ENCODE measurements at regions not wholly inside any gene's neighbourhood (a gene's known extent, or its start where the extent isn't known, plus 50 kb on each side); places are given as distances from the start of the nearest gene placed in this dataset.

- Histone ChIP-seq H3K27me3 (ENCODE audit: control insufficient read depth in 1 of 2, insufficient read depth in 2 of 2, low read length in 2 of 2) (no peaks in the 10 kb centered on the region), H3K4me3 (ENCODE audit: low read length) (no peak overlapping the region), H3K27ac (ENCODE audit: low read depth in 1 of 2, low read length in 2 of 2) (no peak overlapping the region), H3K9me3 (ENCODE audit: control insufficient read depth in 1 of 2, insufficient read depth in 1 of 2, low read length in 2 of 2) (peaks cover 0 to 8% of the 10 kb centered on the region in 2 experiments), H3K36me3 (ENCODE audit: insufficient read depth, low read length) (no peaks in the 10 kb centered on the region), H3K4me1 (ENCODE audit: insufficient read depth, low read length) (no peaks in the 10 kb centered on the region)
- no peak overlapping the region for H3K27ac Mint-ChIP-seq
- POLR2A ChIA-PET, result no interaction called here
- intact Hi-C loops (cut with DNase I, micrococcal nuclease), result no loop called here
- no peaks in the 10 kb centered on the region for H3K4me1 Mint-ChIP-seq (ENCODE audit: low read depth)
- H3K36me3 Mint-ChIP-seq (ENCODE audit: low read depth), result no peaks in the 10 kb centered on the region
- ATAC-seq (ENCODE audit: poor library complexity) (no peak), DNase-seq (no peak)
- CTCF ChIA-PET, result interaction anchor here (0.6 kb wide), 1 partner anchor 59 kb away, joined by 3 read pairs; no protein-coding TSS in a partner anchor
- H3K4me3 Mint-ChIP-seq, result no peak overlapping the region
- H3K9me3 Mint-ChIP-seq, result peaks cover 2% of the 10 kb centered on the region
- peaks cover 6% of the 10 kb centered on the region for H3K27me3 Mint-ChIP-seq
- TF ChIP-seq CTCF (IDR thresholded peaks at IDR 0.05), result no peak
Observed at GRCh38 chr1:70874063-70874462, 173.6 kb downstream of the PTGER3 start.

GRCh38 chr1:70874818-70875217 lies 172.8 kb downstream of the PTGER3 start:
- Histone ChIP-seq H3K9me3 (ENCODE audit: control insufficient read depth in 1 of 2, insufficient read depth in 1 of 2, low read length in 2 of 2) (peaks cover 0 to 5% of the 10 kb centered on the region in 2 experiments), H3K4me3 (ENCODE audit: low read length) (no peak overlapping the region), H3K36me3 (ENCODE audit: insufficient read depth, low read length) (no peaks in the 10 kb centered on the region), H3K27ac (ENCODE audit: low read depth in 1 of 2, low read length in 2 of 2) (no peak overlapping the region), H3K4me1 (ENCODE audit: insufficient read depth, low read length) (no peaks in the 10 kb centered on the region), H3K27me3 (ENCODE audit: control insufficient read depth in 1 of 2, insufficient read depth in 2 of 2, low read length in 2 of 2) (no peaks in the 10 kb centered on the region)
- Mint-ChIP-seq H3K27ac (no peak overlapping the region), H3K4me1 (ENCODE audit: low read depth) (no peaks in the 10 kb centered on the region), H3K36me3 (ENCODE audit: low read depth) (no peaks in the 10 kb centered on the region), H3K4me3 (no peak overlapping the region), H3K9me3 (peaks cover 2% of the 10 kb centered on the region), H3K27me3 (peaks cover 6% of the 10 kb centered on the region)
- no peak for TF ChIP-seq CTCF (IDR thresholded peaks at IDR 0.05)
- ChIA-PET CTCF (no interaction called here), POLR2A (no interaction called here)
- no peak for ATAC-seq (ENCODE audit: poor library complexity)
- DNase-seq, result no peak
- intact Hi-C loops (cut with DNase I, micrococcal nuclease), result no loop called here

- DNase-seq (no peak), ATAC-seq (ENCODE audit: poor library complexity) (no peak)
- intact Hi-C loops (cut with DNase I, micrococcal nuclease), result no loop called here
- peaks cover 4% of the 10 kb centered on the region for H3K9me3 Mint-ChIP-seq
- peaks cover 0 to 2% of the 10 kb centered on the region in 2 experiments for H3K9me3 ChIP-seq (ENCODE audit: control insufficient read depth in 1 of 2, insufficient read depth in 1 of 2, low read length in 2 of 2)
- no peaks in the 10 kb centered on the region for H3K4me1 ChIP-seq (ENCODE audit: insufficient read depth, low read length)
- H3K36me3 ChIP-seq (ENCODE audit: insufficient read depth, low read length), result no peaks in the 10 kb centered on the region
- H3K4me1 Mint-ChIP-seq (ENCODE audit: low read depth), result no peaks in the 10 kb centered on the region
- H3K4me3 Mint-ChIP-seq, result no peak overlapping the region
- H3K27ac ChIP-seq (ENCODE audit: low read depth in 1 of 2, low read length in 2 of 2), result no peak overlapping the region
- no peaks in the 10 kb centered on the region for H3K36me3 Mint-ChIP-seq (ENCODE audit: low read depth)
- CTCF ChIA-PET, result no interaction called here
- TF ChIP-seq CTCF (IDR thresholded peaks at IDR 0.05), result no peak
- H3K27me3 ChIP-seq (ENCODE audit: control insufficient read depth in 1 of 2, insufficient read depth in 2 of 2, low read length in 2 of 2), result no peaks in the 10 kb centered on the region
- no peak overlapping the region for H3K27ac Mint-ChIP-seq
- no peak overlapping the region for H3K4me3 ChIP-seq (ENCODE audit: low read length)
- peaks cover 6% of the 10 kb centered on the region for H3K27me3 Mint-ChIP-seq
- POLR2A ChIA-PET, result no interaction called here
Observed at GRCh38 chr1:70877343-70877742, 170.3 kb downstream of the PTGER3 start.

Data from CD4-positive, alpha-beta T cell (primary cell).